Mesenchymal stem cell (in vitro differentiated cells and primary cell): ENCODE measurements at regions not wholly inside any gene's neighbourhood (a gene's known extent, or its start where the extent isn't known, plus 50 kb on each side); places are given as distances from the start of the nearest gene placed in this dataset.

Experiments used
- DNase-seq: peaks from one replicate; pipeline ENCODE4 v3.0.0-alpha.2; 2013
- H2AFZ ChIP-seq: one replicate; pipeline ENCODE4 v1.6.1; 2013; ENCODE audit warnings: low read depth, mild to moderate bottlenecking, control low read depth, inconsistent platforms, low read length, moderate library complexity
- H2AK5ac ChIP-seq: 2 replicates; pipeline ENCODE4 v1.6.1; 2013; ENCODE audit warnings: low read length, moderate library complexity, mild to moderate bottlenecking, inconsistent platforms; ENCODE audit not compliant: severe bottlenecking
- H2BK120ac ChIP-seq: one replicate; pipeline ENCODE4 v1.6.1; 2013; ENCODE audit warnings: low read depth, mild to moderate bottlenecking, inconsistent platforms, low read length, moderate library complexity
- H2BK12ac ChIP-seq, 2 experiments: one replicate each; pipeline ENCODE4 v1.6.1; 2013; ENCODE audit warnings: inconsistent platforms in 2 of 2, low read length in 2 of 2, mild to moderate bottlenecking in 2 of 2, moderate library complexity in 2 of 2, control low read depth in 1 of 2
- H2BK15ac ChIP-seq: one replicate; pipeline ENCODE4 v1.6.1; 2013; ENCODE audit warnings: mild to moderate bottlenecking, low read depth, inconsistent platforms; ENCODE audit not compliant: poor library complexity, severe bottlenecking
- H2BK5ac ChIP-seq: 2 replicates; pipeline ENCODE4 v1.6.1; 2013; ENCODE audit warnings: low read depth, mild to moderate bottlenecking, low read length, control low read depth, inconsistent platforms; ENCODE audit not compliant: poor library complexity, severe bottlenecking
- H3K14ac ChIP-seq, 2 experiments: one replicate each; pipeline ENCODE4 v1.6.1; 2013; ENCODE audit warnings: inconsistent platforms in 2 of 2, low read length in 2 of 2, control low read depth in 1 of 2, mild to moderate bottlenecking in 1 of 2, moderate library complexity in 1 of 2
- H3K18ac ChIP-seq, 2 experiments: one replicate each; pipeline ENCODE4 v1.6.1; 2013; ENCODE audit warnings: inconsistent platforms in 2 of 2, low read length in 2 of 2, control low read depth in 1 of 2, low read depth in 1 of 2, mild to moderate bottlenecking in 1 of 2
- H3K23ac ChIP-seq, 2 experiments: one replicate each; pipeline ENCODE4 v1.6.1; 2013; ENCODE audit warnings: inconsistent platforms in 2 of 2, low read length in 2 of 2, mild to moderate bottlenecking in 2 of 2, moderate library complexity in 2 of 2, control low read depth in 1 of 2
- H3K27ac ChIP-seq: 2 replicates; pipeline ENCODE4 v1.5.1; 2013; ENCODE audit warnings: mild to moderate bottlenecking, moderate library complexity, low read length, control low read depth, inconsistent platforms; ENCODE audit not compliant: poor library complexity, severe bottlenecking
- H3K27me3 ChIP-seq, 2 experiments: 2 replicates each; pipeline versions ENCODE4 v1.6.1 to v1.7.0; 2013; ENCODE audit warnings: low read length in 2 of 2, mild to moderate bottlenecking in 2 of 2, moderate library complexity in 2 of 2, control low read depth in 1 of 2, inconsistent platforms in 1 of 2; ENCODE audit not compliant: control insufficient read depth in 1 of 2, insufficient read depth in 1 of 2
- H3K36me3 ChIP-seq, 2 experiments: 2 replicates each; pipeline versions ENCODE4 v1.6.1 to v1.7.0; 2013; ENCODE audit warnings: low read length in 2 of 2, control low read depth in 1 of 2, inconsistent platforms in 1 of 2, low read depth in 1 of 2, mild to moderate bottlenecking in 1 of 2; ENCODE audit not compliant: insufficient read depth in 2 of 2, control insufficient read depth in 1 of 2
- H3K4ac ChIP-seq, 2 experiments: one replicate each; pipeline ENCODE4 v1.6.1; 2013; ENCODE audit warnings: inconsistent platforms in 2 of 2, low read length in 2 of 2, mild to moderate bottlenecking in 2 of 2, moderate library complexity in 2 of 2, control low read depth in 1 of 2, low read depth in 1 of 2
- H3K4me1 ChIP-seq: 2 replicates; pipeline ENCODE4 v1.6.1; 2013; ENCODE audit warnings: low read depth, low read length, control low read depth; ENCODE audit not compliant: control insufficient read depth, insufficient read depth
- H3K4me2 ChIP-seq: 2 replicates; pipeline ENCODE4 v1.6.1; 2013; ENCODE audit warnings: low read length, mild to moderate bottlenecking, inconsistent platforms; ENCODE audit not compliant: poor library complexity, severe bottlenecking
- H3K4me3 ChIP-seq, 2 experiments: 2 replicates each; pipeline versions ENCODE4 v1.5.1 to v1.7.0; 2013; ENCODE audit warnings: low read length in 2 of 2, mild to moderate bottlenecking in 2 of 2, control low read depth in 1 of 2, low read depth in 1 of 2; ENCODE audit not compliant: insufficient read depth in 1 of 2
- H3K79me1 ChIP-seq: replicated peaks from 2 replicates; pipeline ENCODE4 v1.6.1; 2013; ENCODE audit warnings: mild to moderate bottlenecking, control low read depth, low read length, inconsistent platforms; ENCODE audit not compliant: poor library complexity, severe bottlenecking
- H3K9ac ChIP-seq: 2 replicates; pipeline ENCODE4 v1.7.0; 2013; ENCODE audit warnings: mild to moderate bottlenecking, low read length, moderate library complexity
- H3K9me3 ChIP-seq: 2 replicates; pipeline ENCODE4 v1.7.0; 2013; ENCODE audit warnings: mild to moderate bottlenecking, low read length; ENCODE audit not compliant: control insufficient read depth
- H4K8ac ChIP-seq: one replicate; pipeline ENCODE4 v1.6.1; 2013; ENCODE audit warnings: inconsistent platforms, mild to moderate bottlenecking, low read length, moderate library complexity
- H4K91ac ChIP-seq: one replicate; pipeline ENCODE4 v1.6.1; 2013; ENCODE audit warnings: mild to moderate bottlenecking, low read length, inconsistent platforms
- WGBS: methylation state at CpG from one replicate; pipeline ENCODE4 v1.1.7; 2013; ENCODE audit warnings: mixed read lengths; 5-methylcytosine and 5-hydroxymethylcytosine counted together

GRCh38 chr5:98614341-98614740, 159.1 kb upstream of the RGMB start:
- H2AK5ac ChIP-seq, result no peak overlapping the region
- H3K79me1 ChIP-seq, result no peaks in the 10 kb centered on the region
- H4K8ac ChIP-seq, result no peak overlapping the region
- H3K4ac ChIP-seq, result no peak overlapping the region
- H3K4me3 ChIP-seq, result no peak overlapping the region
- no peak overlapping the region for H4K91ac ChIP-seq
- no peak overlapping the region for H3K18ac ChIP-seq
- H3K27me3 ChIP-seq, result no peaks in the 10 kb centered on the region
- no peaks in the 10 kb centered on the region for H3K9me3 ChIP-seq
- no peak overlapping the region for H3K4me2 ChIP-seq
- DNase-seq, result no peak
- H2BK12ac ChIP-seq, result no peak overlapping the region
- H2BK5ac ChIP-seq, result no peak overlapping the region
- WGBS, result 100% methylated on average over 1 of the region's 1 CpG
- H3K14ac ChIP-seq, result no peak overlapping the region
- peaks cover 1% of the 10 kb centered on the region for H3K4me1 ChIP-seq
- H3K23ac ChIP-seq, result no peak overlapping the region
- no peak overlapping the region for H2AFZ ChIP-seq
- H2BK15ac ChIP-seq, result no peak overlapping the region
- peak overlapping the region; percentile 10 for H3K9ac ChIP-seq
- H3K36me3 ChIP-seq, result no peaks in the 10 kb centered on the region
- no peak overlapping the region for H2BK120ac ChIP-seq
- H3K27ac ChIP-seq, result no peak overlapping the region

GRCh38 chr5:98621821-98622220, 151.6 kb upstream of the RGMB start:
- no peak overlapping the region for H2BK12ac ChIP-seq
- no peak overlapping the region for H4K8ac ChIP-seq
- H3K27ac ChIP-seq, result no peak overlapping the region
- no peak overlapping the region for H2BK5ac ChIP-seq
- no peak overlapping the region for H3K14ac ChIP-seq
- no peak overlapping the region for H3K4me3 ChIP-seq
- H2BK15ac ChIP-seq, result no peak overlapping the region
- no peaks in the 10 kb centered on the region for H3K4me1 ChIP-seq
- H2BK120ac ChIP-seq, result no peak overlapping the region
- DNase-seq, result no peak
- H2AFZ ChIP-seq, result no peak overlapping the region
- no peak overlapping the region for H4K91ac ChIP-seq
- no peaks in the 10 kb centered on the region for H3K79me1 ChIP-seq
- WGBS, result 100% methylated on average over 6 of the region's 7 CpGs
- H3K4ac ChIP-seq, result no peak overlapping the region
- no peak overlapping the region for H3K18ac ChIP-seq
- no peaks in the 10 kb centered on the region for H3K9me3 ChIP-seq
- H3K4me2 ChIP-seq, result no peak overlapping the region
- no peak overlapping the region for H3K9ac ChIP-seq
- no peaks in the 10 kb centered on the region for H3K27me3 ChIP-seq
- no peak overlapping the region for H2AK5ac ChIP-seq
- no peaks in the 10 kb centered on the region for H3K36me3 ChIP-seq
- no peak overlapping the region for H3K23ac ChIP-seq

DNA sequence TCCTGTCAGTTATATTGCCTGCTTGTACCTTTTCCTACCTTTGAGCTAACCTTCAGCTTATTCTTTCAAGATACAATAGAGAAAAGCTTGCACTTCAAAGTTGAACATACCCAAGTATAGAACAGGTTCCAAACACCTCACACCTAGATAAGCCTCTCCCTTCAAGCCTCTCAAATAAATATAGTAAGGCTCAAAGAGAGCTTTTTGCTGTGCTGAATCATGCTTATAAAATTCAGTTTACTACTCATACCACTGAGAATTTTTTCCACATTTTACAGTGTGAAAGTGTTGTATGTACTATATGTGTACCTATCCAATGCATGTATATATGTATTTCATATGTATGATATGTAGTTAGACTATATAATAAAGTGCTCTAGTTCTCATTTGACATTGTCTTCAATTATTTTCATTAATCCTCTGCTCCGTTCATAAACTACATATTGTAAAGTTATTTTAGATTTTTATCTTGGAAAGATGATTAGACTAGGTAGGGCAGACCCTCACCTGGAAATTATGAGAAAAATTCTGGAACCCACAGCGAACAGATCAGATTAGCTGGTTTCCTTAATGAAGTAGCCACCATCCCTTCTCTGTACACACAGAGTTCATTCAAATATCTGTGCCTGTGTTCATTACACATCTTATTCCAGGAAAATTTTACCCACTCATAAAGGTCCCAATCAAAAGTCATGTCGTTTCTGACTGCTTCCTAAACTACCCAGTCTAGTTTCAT, 149.2 kb upstream of the RGMB start:
- Histone ChIP-seq H4K91ac (no peak overlapping the region), H4K8ac (no peak overlapping the region), H2BK12ac (no peak overlapping the region), H3K4ac (no peak overlapping the region), H3K36me3 (no peaks in the 10 kb centered on the region), H2AFZ (no peak overlapping the region), H3K4me2 (no peak overlapping the region), H3K23ac (no peak overlapping the region), H2AK5ac (no peak overlapping the region), H3K9me3 (peaks cover 3% of the 10 kb centered on the region), H2BK15ac (no peak overlapping the region), H2BK120ac (no peak overlapping the region), H3K14ac (no peak overlapping the region), H3K4me1 (no peaks in the 10 kb centered on the region), H3K18ac (no peak overlapping the region), H3K27me3 (no peaks in the 10 kb centered on the region), H3K79me1 (no peaks in the 10 kb centered on the region), H3K27ac (no peak overlapping the region), H2BK5ac (no peak overlapping the region), H3K9ac (no peak overlapping the region), H3K4me3 (no peak overlapping the region)
- DNase-seq, result no peak
- 94% methylated on average over 2 of the region's 3 CpGs for WGBS

GRCh38 chr5:98627121-98627520, 146.3 kb upstream of the RGMB start:
- Histone ChIP-seq H3K79me1 (no peaks in the 10 kb centered on the region), H3K27me3 (no peaks in the 10 kb centered on the region), H3K4me3 (no peak overlapping the region), H2BK12ac (no peak overlapping the region), H4K8ac (no peak overlapping the region), H3K9me3 (peaks cover 3% of the 10 kb centered on the region), H3K9ac (no peak overlapping the region), H3K4me2 (no peak overlapping the region), H3K14ac (no peak overlapping the region), H3K4ac (no peak overlapping the region), H4K91ac (no peak overlapping the region), H2AK5ac (no peak overlapping the region), H3K18ac (no peak overlapping the region), H3K27ac (no peak overlapping the region), H3K4me1 (no peaks in the 10 kb centered on the region), H3K36me3 (no peaks in the 10 kb centered on the region), H2AFZ (no peak overlapping the region), H2BK5ac (no peak overlapping the region), H2BK120ac (no peak overlapping the region), H2BK15ac (no peak overlapping the region), H3K23ac (no peak overlapping the region)
- DNase-seq, result no peak
- WGBS, result 100% methylated on average over 1 of the region's 3 CpGs
